ENCODE measurements at regions not wholly inside any gene's neighbourhood (a gene's known extent, or its start where the extent isn't known, plus 50 kb on each side); places are given as distances from the start of the nearest gene placed in this dataset.

DNA sequence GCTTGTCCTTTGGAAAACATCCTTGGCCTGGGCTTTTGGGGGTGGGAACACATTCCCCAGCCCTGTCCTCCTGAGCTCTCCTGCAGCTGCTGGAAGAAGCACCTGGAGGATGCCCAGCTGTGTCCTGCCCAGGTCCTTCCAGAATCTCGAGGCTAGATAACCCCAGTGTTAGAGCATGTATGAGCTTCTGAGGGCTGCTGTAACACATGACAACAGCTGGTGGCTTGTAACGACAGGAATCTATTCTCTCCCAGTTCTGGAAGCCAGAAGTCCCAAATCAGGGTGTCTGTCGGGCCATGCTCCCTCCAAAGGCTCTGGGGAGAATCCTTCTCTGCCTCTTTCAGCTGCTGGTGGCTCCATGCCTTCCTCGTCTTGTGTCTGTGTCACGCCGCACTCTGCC is 403.6 kb upstream of the C2CD4B start:
- TF ChIP-seq, protein P1, sequence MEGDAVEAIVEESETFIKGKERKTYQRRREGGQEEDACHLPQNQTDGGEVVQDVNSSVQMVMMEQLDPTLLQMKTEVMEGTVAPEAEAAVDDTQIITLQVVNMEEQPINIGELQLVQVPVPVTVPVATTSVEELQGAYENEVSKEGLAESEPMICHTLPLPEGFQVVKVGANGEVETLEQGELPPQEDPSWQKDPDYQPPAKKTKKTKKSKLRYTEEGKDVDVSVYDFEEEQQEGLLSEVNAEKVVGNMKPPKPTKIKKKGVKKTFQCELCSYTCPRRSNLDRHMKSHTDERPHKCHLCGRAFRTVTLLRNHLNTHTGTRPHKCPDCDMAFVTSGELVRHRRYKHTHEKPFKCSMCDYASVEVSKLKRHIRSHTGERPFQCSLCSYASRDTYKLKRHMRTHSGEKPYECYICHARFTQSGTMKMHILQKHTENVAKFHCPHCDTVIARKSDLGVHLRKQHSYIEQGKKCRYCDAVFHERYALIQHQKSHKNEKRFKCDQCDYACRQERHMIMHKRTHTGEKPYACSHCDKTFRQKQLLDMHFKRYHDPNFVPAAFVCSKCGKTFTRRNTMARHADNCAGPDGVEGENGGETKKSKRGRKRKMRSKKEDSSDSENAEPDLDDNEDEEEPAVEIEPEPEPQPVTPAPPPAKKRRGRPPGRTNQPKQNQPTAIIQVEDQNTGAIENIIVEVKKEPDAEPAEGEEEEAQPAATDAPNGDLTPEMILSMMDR (IDR thresholded peaks at IDR 0.05), result no peak
- TF ChIP-seq POLR2A (IDR thresholded peaks at IDR 0.05) (no peak), POLR2AphosphoS5 (IDR thresholded peaks at IDR 0.05; ENCODE audit: insufficient read depth in 1 of 2, low read depth in 1 of 2) (no peak)
